GM18907 (cell line): ENCODE measurements at regions not wholly inside any gene's neighbourhood (a gene's known extent, or its start where the extent isn't known, plus 50 kb on each side); places are given as distances from the start of the nearest gene placed in this dataset.

Experiments used
- ATAC-seq: cut with Tn5 transposase; IDR thresholded peaks from one replicate; pipeline ENCODE4 v1.9.1; 2021; ENCODE audit warnings: mild to moderate bottlenecking, moderate library complexity; ENCODE audit not compliant: unreplicated experiment

GRCh38 chr4:95599777-95600400 is 51.1 kb upstream of the UNC5C start:
- ATAC-seq: peak; percentile 82
